Stomach (tissue), 8 donors: ENCODE measurements at regions not wholly inside any gene's neighbourhood (a gene's known extent, or its start where the extent isn't known, plus 50 kb on each side); places are given as distances from the start of the nearest gene placed in this dataset.

ENCODE experiments used
- DNase-seq, 2 donors: peaks; one replicate each; pipeline versions ENCODE4 v3.0.0 to v3.0.0-alpha.2; 2013 to 2019
- H3K27ac ChIP-seq, 5 donors: fragments of 200-600 bp in 4 of 5; sonication (generic) in 4 of 5; one replicate each; pipeline ENCODE4 v1.5.1; 2013 to 2019; ENCODE audit warnings: mild to moderate bottlenecking in 1 of 5, moderate library complexity in 1 of 5
- H3K27me3 ChIP-seq, 3 donors: fragments of 200-600 bp; sonication (generic); one replicate each; pipeline ENCODE4 v1.5.1; 2017 to 2019; ENCODE audit warnings: mixed run types in 1 of 3
- H3K36me3 ChIP-seq, 4 donors: fragments of 200-600 bp; sonication (generic); 1 replicate in 3 of 4; 2 replicates in 1 of 4; pipeline ENCODE4 v1.5.1; 2016 to 2019
- H3K4me1 ChIP-seq, 4 donors: fragments of 200-600 bp; sonication (generic); one replicate each; pipeline ENCODE4 v1.5.1; 2016 to 2019
- H3K4me3 ChIP-seq, 4 donors: fragments of 200-600 bp; sonication (generic) in 3 of 4; one replicate each; pipeline ENCODE4 v1.5.1; 2016 to 2019; ENCODE audit warnings: mild to moderate bottlenecking in 1 of 4
- H3K9me3 ChIP-seq, 4 donors: fragments of 200-600 bp; sonication (generic); one replicate each; pipeline ENCODE4 v1.5.1; 2016 to 2019
- EP300 ChIP-seq: sonication (generic); formaldehyde crosslinking; IDR thresholded peaks from one replicate; pipeline ENCODE4 v1.6.1; 2017; ENCODE audit warnings: antibody characterized with exemption
- POLR2A ChIP-seq, 4 donors: fragments of 450-650 bp; IDR thresholded peaks; one replicate each; pipeline ENCODE4 v1.6.1; 2016; ENCODE audit warnings: antibody characterized with exemption in 4 of 4, control low read depth in 2 of 4, mild to moderate bottlenecking in 1 of 4, moderate library complexity in 1 of 4
- POLR2AphosphoS5 ChIP-seq, 3 donors: sonication (generic); formaldehyde crosslinking; IDR thresholded peaks; one replicate each; pipeline ENCODE4 v1.6.1; 2016; ENCODE audit warnings: antibody characterized with exemption in 3 of 3
- WGBS, 5 donors: extraction: QIAGEN DNeasy Blood & Tissue Kit in 3 of 5; methylation state at CpG; one replicate each; pipeline versions ENCODE4 v1.1.5 to v1.1.7; 2013 to 2018; 5-methylcytosine and 5-hydroxymethylcytosine counted together
- intact Hi-C: fragments of 100-400 bp; cut with DNase I; formaldehyde crosslinking; loops from one replicate; pipeline ENCODE4 v1.15.1; 2023; ENCODE audit warnings: low total_unique reads
- TF ChIP-seq, protein P1 (sequence below), 7 experiments: fragments of 450-650 bp in 4 of 7; fragments of 200-600 bp in 3 of 7; sonication (generic) in 3 of 7; IDR thresholded peaks; one replicate each; pipeline ENCODE4 v1.5.1; 2016 to 2019; ENCODE audit warnings: antibody characterized with exemption in 7 of 7, control low read depth in 2 of 7, mild to moderate bottlenecking in 1 of 7
- donor health status: healthy with polysubstance abuse.
- donor health status: Bipolar disorder and iron deficiency.
- donor health status: healthy.

DNA sequence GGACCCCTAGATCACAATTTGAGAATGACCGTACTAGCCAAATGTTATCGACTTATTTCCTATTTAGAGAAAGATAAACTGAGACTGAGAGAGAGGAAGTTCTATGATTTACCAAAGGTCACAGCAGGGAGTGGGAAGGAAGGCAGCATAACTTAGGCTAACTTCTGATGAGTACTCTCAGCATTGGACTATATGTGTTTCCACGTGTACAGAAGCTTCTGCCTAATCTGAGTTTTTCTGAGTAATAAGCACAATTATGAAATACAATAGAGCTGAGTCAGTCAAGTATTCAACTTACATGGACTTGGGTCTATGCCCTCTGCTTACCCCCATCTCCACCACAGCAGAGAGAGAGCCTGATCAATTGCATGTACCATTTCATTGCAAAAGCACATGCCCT is 88.1 kb upstream of the HIVEP3 start:
- no peak for DNase-seq
- TF ChIP-seq POLR2A (IDR thresholded peaks at IDR 0.05) = no peak
- TF ChIP-seq, protein P1, sequence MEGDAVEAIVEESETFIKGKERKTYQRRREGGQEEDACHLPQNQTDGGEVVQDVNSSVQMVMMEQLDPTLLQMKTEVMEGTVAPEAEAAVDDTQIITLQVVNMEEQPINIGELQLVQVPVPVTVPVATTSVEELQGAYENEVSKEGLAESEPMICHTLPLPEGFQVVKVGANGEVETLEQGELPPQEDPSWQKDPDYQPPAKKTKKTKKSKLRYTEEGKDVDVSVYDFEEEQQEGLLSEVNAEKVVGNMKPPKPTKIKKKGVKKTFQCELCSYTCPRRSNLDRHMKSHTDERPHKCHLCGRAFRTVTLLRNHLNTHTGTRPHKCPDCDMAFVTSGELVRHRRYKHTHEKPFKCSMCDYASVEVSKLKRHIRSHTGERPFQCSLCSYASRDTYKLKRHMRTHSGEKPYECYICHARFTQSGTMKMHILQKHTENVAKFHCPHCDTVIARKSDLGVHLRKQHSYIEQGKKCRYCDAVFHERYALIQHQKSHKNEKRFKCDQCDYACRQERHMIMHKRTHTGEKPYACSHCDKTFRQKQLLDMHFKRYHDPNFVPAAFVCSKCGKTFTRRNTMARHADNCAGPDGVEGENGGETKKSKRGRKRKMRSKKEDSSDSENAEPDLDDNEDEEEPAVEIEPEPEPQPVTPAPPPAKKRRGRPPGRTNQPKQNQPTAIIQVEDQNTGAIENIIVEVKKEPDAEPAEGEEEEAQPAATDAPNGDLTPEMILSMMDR (IDR thresholded peaks at IDR 0.05) = no peak
- no peak for TF ChIP-seq POLR2AphosphoS5 (IDR thresholded peaks at IDR 0.05)
- no peak for TF ChIP-seq EP300
- Histone ChIP-seq H3K36me3 (no peaks in the 10 kb centered on the region), H3K4me3 (no peak overlapping the region), H3K9me3 (no peaks in the 10 kb centered on the region), H3K27ac (no peak overlapping the region), H3K4me1 (no peaks in the 10 kb centered on the region), H3K27me3 (no peaks in the 10 kb centered on the region)
- 51 to 65% (median 62%) methylated on average over 3 of the region's 3 CpGs for WGBS, 5 donors
- intact Hi-C loops = no loop called here

DNA sequence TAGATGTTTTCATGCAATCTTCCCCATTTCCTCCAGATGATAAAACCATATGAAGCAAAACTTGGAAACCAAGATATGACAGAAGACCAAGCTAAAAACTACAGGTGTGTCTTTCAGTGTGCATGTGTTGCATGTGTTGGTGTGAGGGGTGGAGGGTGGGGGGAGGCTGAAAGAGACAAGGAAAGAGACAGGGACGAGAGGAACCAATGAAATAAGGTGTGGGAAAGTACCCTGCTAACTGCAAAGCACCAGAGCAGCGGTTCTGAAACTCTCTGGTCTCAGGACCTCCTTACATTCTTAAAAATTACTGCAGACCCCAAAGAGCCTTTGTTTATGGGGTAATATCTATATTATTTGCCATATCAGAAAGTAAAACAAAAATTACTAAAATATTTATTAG is 87.4 kb upstream of the HIVEP3 start:
- Histone ChIP-seq H3K27me3 (no peaks in the 10 kb centered on the region), H3K4me1 (no peaks in the 10 kb centered on the region), H3K4me3 (no peak overlapping the region), H3K27ac (no peak overlapping the region), H3K9me3 (no peaks in the 10 kb centered on the region), H3K36me3 (no peaks in the 10 kb centered on the region)
- TF ChIP-seq POLR2A (IDR thresholded peaks at IDR 0.05) (no peak), POLR2AphosphoS5 (IDR thresholded peaks at IDR 0.05) (no peak), EP300 (no peak)
- TF ChIP-seq, protein P1 (IDR thresholded peaks at IDR 0.05) = no peak
- no peak for DNase-seq
- 60 to 73% (median 66%) methylated on average over 2 of the region's 2 CpGs for WGBS, 5 donors
- intact Hi-C loops = no loop called here

DNA sequence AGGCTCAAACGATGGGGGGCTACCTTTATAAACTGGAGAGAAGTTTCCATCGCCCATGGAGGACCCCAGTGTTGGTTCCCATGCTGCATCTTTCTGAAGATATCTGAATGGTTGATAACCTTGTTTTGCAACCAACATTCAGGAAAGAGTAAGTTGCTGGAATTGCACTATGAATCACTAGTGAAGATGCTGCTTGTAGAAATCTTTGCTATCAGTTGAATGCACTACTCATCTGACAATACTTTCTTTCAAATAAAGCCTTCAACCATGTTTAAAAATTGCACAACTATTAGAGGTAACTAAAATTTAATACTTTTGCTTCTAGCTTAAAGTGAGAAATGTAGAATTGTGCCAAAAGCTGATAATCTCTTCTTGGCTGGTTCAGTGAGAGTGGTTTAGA is 86.8 kb upstream of the HIVEP3 start:
- no peaks in the 10 kb centered on the region for H3K9me3 ChIP-seq
- TF ChIP-seq POLR2AphosphoS5 (IDR thresholded peaks at IDR 0.05) (no peak), POLR2A (IDR thresholded peaks at IDR 0.05) (no peak), EP300 (no peak)
- 87 to 93% (median 88%) methylated on average over 2 of the region's 2 CpGs for WGBS, 5 donors
- intact Hi-C loops = no loop called here
- no peak overlapping the region for H3K27ac ChIP-seq
- DNase-seq = no peak
- no peaks in the 10 kb centered on the region for H3K36me3 ChIP-seq
- H3K4me3 ChIP-seq = no peak overlapping the region
- H3K4me1 ChIP-seq = no peaks in the 10 kb centered on the region
- H3K27me3 ChIP-seq = no peaks in the 10 kb centered on the region

DNA sequence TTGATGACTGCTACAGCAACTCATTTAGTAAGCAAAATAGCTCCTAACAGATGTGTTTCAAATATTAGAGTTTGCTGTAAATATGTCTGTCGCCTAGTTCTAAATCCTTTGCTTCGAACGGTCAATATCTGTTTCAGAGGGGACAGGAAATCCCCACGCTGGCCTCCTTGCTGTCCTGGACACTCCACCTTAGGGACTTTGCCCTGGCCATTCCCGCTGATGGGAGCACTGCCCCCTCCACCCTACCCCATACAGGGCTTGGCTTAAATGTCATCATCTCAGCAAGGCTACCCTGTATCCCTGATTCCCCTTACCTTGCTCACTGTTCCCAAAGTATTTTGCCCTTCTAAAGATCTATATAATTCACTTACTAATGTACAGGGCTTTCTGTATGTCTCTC is 86.1 kb upstream of the HIVEP3 start:
- H3K4me3 ChIP-seq = no peak overlapping the region
- intact Hi-C loops = no loop called here
- no peak for TF ChIP-seq POLR2AphosphoS5 (IDR thresholded peaks at IDR 0.05)
- TF ChIP-seq, protein P1 (IDR thresholded peaks at IDR 0.05) = no peak
- WGBS, 5 donors = 81 to 88% (median 83%) methylated on average over 5 of the region's 5 CpGs
- H3K27ac ChIP-seq = no peak overlapping the region
- DNase-seq = no peak
- H3K27me3 ChIP-seq = no peaks in the 10 kb centered on the region
- H3K9me3 ChIP-seq = no peaks in the 10 kb centered on the region
- no peaks in the 10 kb centered on the region for H3K36me3 ChIP-seq
- no peaks in the 10 kb centered on the region for H3K4me1 ChIP-seq

DNA sequence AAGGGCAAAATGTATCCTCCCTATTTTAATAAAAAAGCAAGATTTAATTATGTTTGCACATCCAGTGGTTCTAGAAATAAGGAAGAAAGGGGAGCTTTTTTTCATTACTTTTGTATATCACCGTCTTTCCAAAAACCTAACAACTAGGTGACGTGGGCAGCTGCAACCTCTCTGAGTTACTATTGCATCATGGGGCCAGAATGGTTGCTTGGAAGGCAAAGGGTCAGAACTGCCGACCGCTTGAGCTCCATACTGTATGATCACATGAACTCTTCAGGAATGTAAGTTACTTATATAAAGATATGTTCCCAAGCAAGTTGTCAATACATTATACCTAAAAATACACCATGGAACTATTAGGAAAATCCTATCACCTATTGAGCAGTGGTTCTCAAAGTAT is 85.6 kb upstream of the HIVEP3 start:
- no peaks in the 10 kb centered on the region for H3K4me1 ChIP-seq
- intact Hi-C loops = no loop called here
- H3K36me3 ChIP-seq = no peaks in the 10 kb centered on the region
- TF ChIP-seq POLR2AphosphoS5 (IDR thresholded peaks at IDR 0.05) (no peak), EP300 (no peak), POLR2A (IDR thresholded peaks at IDR 0.05) (no peak)
- TF ChIP-seq, protein P1 (IDR thresholded peaks at IDR 0.05) = no peak
- no peak for DNase-seq
- no peak overlapping the region for H3K27ac ChIP-seq
- H3K9me3 ChIP-seq = no peaks in the 10 kb centered on the region
- H3K4me3 ChIP-seq = no peak overlapping the region
- no peaks in the 10 kb centered on the region for H3K27me3 ChIP-seq
- WGBS, 5 donors = 90 to 97% (median 96%) methylated on average over 4 of the region's 4 CpGs
